ENCODE measurements at regions not wholly inside any gene's neighbourhood (a gene's known extent, or its start where the extent isn't known, plus 50 kb on each side); places are given as distances from the start of the nearest gene placed in this dataset.

- no peak for DNase-seq (ENCODE audit: extremely low spot score)
- TF ChIP-seq LEF1 (IDR thresholded peaks at IDR 0.05; ENCODE audit: borderline replicate concordance) (no peak), FOXK2 (IDR thresholded peaks at IDR 0.05) (no peak), ELF4 (IDR thresholded peaks at IDR 0.05) (no peak), HDGF (IDR thresholded peaks at IDR 0.05; ENCODE audit: borderline replicate concordance) (no peak), ARNT (IDR thresholded peaks at IDR 0.05) (no peak), SUZ12 (IDR thresholded peaks at IDR 0.05) (no peak), NFRKB (IDR thresholded peaks at IDR 0.05) (no peak), CTBP1 (IDR thresholded peaks at IDR 0.05; ENCODE audit: borderline replicate concordance) (no peak), L3MBTL2 (conservative IDR thresholded peaks at IDR 0.05) (no peak), TARDBP (IDR thresholded peaks at IDR 0.05) (no peak), SP1 (IDR thresholded peaks at IDR 0.05) (no peak), PKNOX1 (IDR thresholded peaks at IDR 0.05) (no peak), BHLHE40 (IDR thresholded peaks at IDR 0.05; ENCODE audit: borderline replicate concordance) (no peak), FOXA1 (IDR thresholded peaks at IDR 0.05) (no peak), ZNF384 (IDR thresholded peaks at IDR 0.05) (no peak), FOXM1 (IDR thresholded peaks at IDR 0.05; ENCODE audit: borderline replicate concordance) (no peak)
- ChIA-PET CTCF (no interaction called here), POLR2A (no interaction called here)
Observed at GRCh38 chr6:153957394-153957793, 81.6 kb upstream of the OPRM1 start.

DNA sequence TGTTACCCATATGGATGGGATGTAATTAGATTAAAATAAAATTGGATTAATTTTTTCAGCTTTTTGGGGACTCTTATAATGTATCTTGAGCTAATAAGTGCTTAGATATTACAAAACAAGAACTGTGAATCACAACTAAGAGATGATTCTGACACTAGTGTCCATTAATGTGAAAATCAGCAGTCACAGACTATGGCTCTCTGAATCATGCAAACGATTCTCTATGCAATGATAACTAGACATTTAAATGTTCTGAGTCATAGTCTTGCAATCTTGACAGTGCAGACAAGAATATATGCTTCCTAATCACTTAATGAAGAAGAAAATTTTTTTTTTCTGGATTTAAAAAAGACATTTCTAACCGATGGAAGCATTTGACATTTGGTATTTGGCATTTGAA is 82.2 kb upstream of the OPRM1 start:
- no peak for TF ChIP-seq BHLHE40 (IDR thresholded peaks at IDR 0.05; ENCODE audit: borderline replicate concordance)
- TF ChIP-seq ELF4 (IDR thresholded peaks at IDR 0.05), result no peak
- TF ChIP-seq ARNT (IDR thresholded peaks at IDR 0.05), result no peak
- no peak for TF ChIP-seq TARDBP (IDR thresholded peaks at IDR 0.05)
- POLR2A ChIA-PET, result no interaction called here
- DNase-seq (ENCODE audit: extremely low spot score), result no peak
- CTCF ChIA-PET, result no interaction called here

- no peak for DNase-seq (ENCODE audit: extremely low spot score)
- POLR2A ChIA-PET, result no interaction called here
- TF ChIP-seq TARDBP (IDR thresholded peaks at IDR 0.05) (no peak), ZNF384 (IDR thresholded peaks at IDR 0.05) (no peak), CTBP1 (IDR thresholded peaks at IDR 0.05; ENCODE audit: borderline replicate concordance) (no peak), HDGF (IDR thresholded peaks at IDR 0.05; ENCODE audit: borderline replicate concordance) (no peak), FOXA1 (IDR thresholded peaks at IDR 0.05) (no peak), PKNOX1 (IDR thresholded peaks at IDR 0.05) (no peak), BHLHE40 (IDR thresholded peaks at IDR 0.05; ENCODE audit: borderline replicate concordance) (no peak)
- CTCF ChIA-PET, result no interaction called here
Observed at GRCh38 chr6:153949616-153950015, 89.4 kb upstream of the OPRM1 start.

DNA sequence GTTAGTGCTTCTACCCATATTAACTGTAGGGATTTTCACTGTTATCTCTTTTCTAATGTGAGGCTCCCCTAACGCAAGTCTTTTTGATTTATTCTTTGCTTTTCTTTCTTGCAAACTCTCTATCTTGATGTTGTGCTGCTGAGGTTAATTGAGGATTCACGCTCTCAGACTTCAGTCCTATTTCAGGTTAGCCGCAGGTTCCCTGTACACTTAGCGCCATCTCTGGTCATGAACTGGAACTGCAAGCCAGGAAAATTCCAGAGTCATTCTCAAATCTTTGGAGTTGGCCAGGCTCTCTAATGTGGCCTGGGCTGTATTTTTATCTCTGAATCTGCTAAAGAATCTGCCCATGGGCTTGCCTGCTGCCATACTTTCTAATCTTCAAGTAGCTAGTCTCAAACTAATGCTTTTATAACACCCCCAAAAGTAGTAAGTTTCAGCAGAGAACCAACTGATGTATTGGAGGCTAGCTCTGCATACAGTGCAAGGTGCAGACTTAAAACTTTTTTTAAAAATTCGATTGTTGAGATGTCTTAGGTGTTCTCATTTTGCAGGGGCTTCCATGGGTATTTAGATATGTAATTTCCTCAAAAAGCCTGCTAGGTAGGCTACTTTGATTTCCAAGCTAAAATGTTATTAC is 91.1 kb upstream of the OPRM1 start:
- no peak for TF ChIP-seq SUZ12 (IDR thresholded peaks at IDR 0.05)
- no peak for TF ChIP-seq NFRKB (IDR thresholded peaks at IDR 0.05)
- no peak for TF ChIP-seq BHLHE40 (IDR thresholded peaks at IDR 0.05; ENCODE audit: borderline replicate concordance)
- no peak for TF ChIP-seq ZNF384 (IDR thresholded peaks at IDR 0.05)
- TF ChIP-seq TARDBP (IDR thresholded peaks at IDR 0.05), result no peak
- no peak for TF ChIP-seq FOXA1 (IDR thresholded peaks at IDR 0.05)
- no peak for TF ChIP-seq FOXM1 (IDR thresholded peaks at IDR 0.05; ENCODE audit: borderline replicate concordance)
- TF ChIP-seq HDGF (IDR thresholded peaks at IDR 0.05; ENCODE audit: borderline replicate concordance), result no peak
- no peak for TF ChIP-seq LEF1 (IDR thresholded peaks at IDR 0.05; ENCODE audit: borderline replicate concordance)
- no peak for TF ChIP-seq ELF4 (IDR thresholded peaks at IDR 0.05)
- TF ChIP-seq SP1 (IDR thresholded peaks at IDR 0.05), result no peak
- no peak for TF ChIP-seq PKNOX1 (IDR thresholded peaks at IDR 0.05)
- TF ChIP-seq L3MBTL2 (conservative IDR thresholded peaks at IDR 0.05), result no peak
- TF ChIP-seq ARNT (IDR thresholded peaks at IDR 0.05), result no peak
- no peak for TF ChIP-seq FOXK2 (IDR thresholded peaks at IDR 0.05)
- TF ChIP-seq CTBP1 (IDR thresholded peaks at IDR 0.05; ENCODE audit: borderline replicate concordance), result no peak
- peak; percentile 63 for DNase-seq (ENCODE audit: extremely low spot score)
- POLR2A ChIA-PET, result no interaction called here
- CTCF ChIA-PET, result interaction anchor here (0.9 to 1.4 kb wide), 6 partner anchors 9 to 165 kb away, joined by 3 to 4 read pairs (median 3); no protein-coding TSS in a partner anchor

DNA sequence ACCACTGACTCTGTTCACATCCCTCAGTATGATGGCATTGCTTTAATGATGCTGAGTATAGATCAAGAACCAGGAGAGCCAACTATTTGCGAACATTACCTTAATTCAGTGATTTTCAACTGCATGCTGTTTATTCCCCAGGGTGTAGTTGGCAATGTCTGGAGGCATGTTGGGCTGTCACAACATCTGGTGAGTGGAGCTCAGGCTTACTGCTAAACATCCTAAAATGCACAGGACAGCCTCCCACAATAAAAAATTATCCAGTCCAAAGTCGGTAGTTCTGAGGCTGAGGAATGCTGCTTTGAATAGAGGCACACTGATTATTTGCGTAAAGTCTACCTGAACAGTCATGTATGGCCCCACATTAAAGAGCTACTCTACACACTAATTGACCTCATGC is 94.8 kb upstream of the OPRM1 start:
- no peak for DNase-seq (ENCODE audit: extremely low spot score)
- no peak for TF ChIP-seq CTBP1 (IDR thresholded peaks at IDR 0.05; ENCODE audit: borderline replicate concordance)
- no peak for TF ChIP-seq ARNT (IDR thresholded peaks at IDR 0.05)
- TF ChIP-seq TARDBP (IDR thresholded peaks at IDR 0.05), result no peak
- no peak for TF ChIP-seq FOXM1 (IDR thresholded peaks at IDR 0.05; ENCODE audit: borderline replicate concordance)
- TF ChIP-seq PKNOX1 (IDR thresholded peaks at IDR 0.05), result no peak
- TF ChIP-seq FOXA1 (IDR thresholded peaks at IDR 0.05), result no peak
- no peak for TF ChIP-seq HDGF (IDR thresholded peaks at IDR 0.05; ENCODE audit: borderline replicate concordance)
- TF ChIP-seq ZNF384 (IDR thresholded peaks at IDR 0.05), result no peak
- TF ChIP-seq NFRKB (IDR thresholded peaks at IDR 0.05), result no peak
- no peak for TF ChIP-seq FOXK2 (IDR thresholded peaks at IDR 0.05)
- ChIA-PET POLR2A (no interaction called here), CTCF (no interaction called here)

- no peak for TF ChIP-seq ZNF384 (IDR thresholded peaks at IDR 0.05)
- no peak for TF ChIP-seq SP1 (IDR thresholded peaks at IDR 0.05)
- no peak for TF ChIP-seq NFRKB (IDR thresholded peaks at IDR 0.05)
- TF ChIP-seq TARDBP (IDR thresholded peaks at IDR 0.05), result no peak
- TF ChIP-seq ARNT (IDR thresholded peaks at IDR 0.05), result no peak
- no peak for TF ChIP-seq L3MBTL2 (conservative IDR thresholded peaks at IDR 0.05)
- no peak for TF ChIP-seq ELF4 (IDR thresholded peaks at IDR 0.05)
- TF ChIP-seq FOXK2 (IDR thresholded peaks at IDR 0.05), result no peak
- TF ChIP-seq FOXA1 (IDR thresholded peaks at IDR 0.05), result no peak
- TF ChIP-seq HDGF (IDR thresholded peaks at IDR 0.05; ENCODE audit: borderline replicate concordance), result no peak
- TF ChIP-seq LEF1 (IDR thresholded peaks at IDR 0.05; ENCODE audit: borderline replicate concordance), result no peak
- TF ChIP-seq CTBP1 (IDR thresholded peaks at IDR 0.05; ENCODE audit: borderline replicate concordance), result no peak
- DNase-seq (ENCODE audit: extremely low spot score), result no peak
- ChIA-PET POLR2A (no interaction called here), CTCF (no interaction called here)
Observed at GRCh38 chr6:153942361-153942760, 96.7 kb upstream of the OPRM1 start.

All from HEK293T (cell line).